ENCODE measurements at regions not wholly inside any gene's neighbourhood (a gene's known extent, or its start where the extent isn't known, plus 50 kb on each side); places are given as distances from the start of the nearest gene placed in this dataset.

DNA sequence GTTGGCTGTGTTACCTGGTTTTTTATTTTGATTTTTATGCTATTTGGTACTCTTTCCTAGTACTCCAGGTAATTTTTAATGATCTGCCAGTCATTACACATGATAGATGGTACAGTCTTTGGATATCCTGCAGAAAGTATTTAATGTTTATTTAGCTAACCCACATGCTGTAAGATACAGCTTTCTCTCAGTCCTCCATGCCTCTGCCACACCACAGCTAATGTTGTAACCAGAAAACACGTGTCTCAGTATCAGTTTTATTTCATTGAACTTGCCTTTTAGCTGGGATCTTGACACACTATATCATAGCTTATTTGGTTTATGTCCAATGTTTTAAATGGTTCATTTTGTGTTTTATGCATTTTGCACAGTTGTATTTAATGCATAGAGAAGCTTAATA, 1648.4 kb downstream of the KCNT2 start:
- Mint-ChIP-seq H3K36me3 (ENCODE audit: low read depth) (no peaks in the 10 kb centered on the region), H3K9me3 (no peaks in the 10 kb centered on the region), H3K4me3 (no peak overlapping the region), H3K4me1 (ENCODE audit: low read depth) (no peaks in the 10 kb centered on the region), H3K27ac (no peak overlapping the region), H3K27me3 (no peaks in the 10 kb centered on the region)
- no peak for DNase-seq
- POLR2A ChIA-PET, result no interaction called here
- CTCF ChIA-PET, result no interaction called here
- intact Hi-C loops (cut with micrococcal nuclease), result no loop called here
- TF ChIP-seq CTCF (IDR thresholded peaks at IDR 0.05), result no peak
- ATAC-seq, result no peak

DNA sequence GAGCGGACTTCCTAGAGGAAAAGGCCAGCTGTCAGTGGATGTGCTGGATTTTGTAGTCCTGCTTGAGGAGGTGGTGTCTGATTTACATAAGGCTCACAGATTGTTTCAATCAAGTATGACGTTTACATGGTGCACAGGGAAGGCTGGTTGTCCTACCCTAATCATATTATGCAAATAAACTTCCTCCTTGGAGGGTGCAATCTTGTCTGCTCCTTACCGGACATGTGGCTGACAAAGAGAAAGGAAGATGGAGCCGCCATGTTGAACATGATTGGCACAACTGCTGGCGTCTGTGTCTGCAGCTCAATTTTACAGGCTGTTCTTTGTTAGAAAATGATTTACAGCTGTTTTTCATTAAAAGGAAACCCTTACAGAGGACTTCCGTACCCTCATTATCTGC, 1656.1 kb downstream of the KCNT2 start:
- Mint-ChIP-seq H3K27me3 (no peaks in the 10 kb centered on the region), H3K27ac (no peak overlapping the region), H3K4me3 (no peak overlapping the region), H3K9me3 (peaks cover 3% of the 10 kb centered on the region), H3K36me3 (ENCODE audit: low read depth) (no peaks in the 10 kb centered on the region), H3K4me1 (ENCODE audit: low read depth) (no peaks in the 10 kb centered on the region)
- no peak for ATAC-seq
- intact Hi-C loops (cut with micrococcal nuclease), result no loop called here
- no peak for TF ChIP-seq CTCF (IDR thresholded peaks at IDR 0.05)
- POLR2A ChIA-PET, result no interaction called here
- DNase-seq, result no peak
- CTCF ChIA-PET, result no interaction called here

- Mint-ChIP-seq H3K4me3 (no peak overlapping the region), H3K27me3 (no peaks in the 10 kb centered on the region), H3K4me1 (ENCODE audit: low read depth) (no peaks in the 10 kb centered on the region), H3K36me3 (ENCODE audit: low read depth) (no peaks in the 10 kb centered on the region), H3K9me3 (peaks cover 3% of the 10 kb centered on the region), H3K27ac (no peak overlapping the region)
- TF ChIP-seq CTCF (IDR thresholded peaks at IDR 0.05), result no peak
- ChIA-PET CTCF (no interaction called here), POLR2A (no interaction called here)
- intact Hi-C loops (cut with micrococcal nuclease), result no loop called here
- ATAC-seq, result no peak
- DNase-seq, result no peak
Measured at GRCh38 chr1:194950584-194950983, 1657.7 kb downstream of the KCNT2 start.

DNA sequence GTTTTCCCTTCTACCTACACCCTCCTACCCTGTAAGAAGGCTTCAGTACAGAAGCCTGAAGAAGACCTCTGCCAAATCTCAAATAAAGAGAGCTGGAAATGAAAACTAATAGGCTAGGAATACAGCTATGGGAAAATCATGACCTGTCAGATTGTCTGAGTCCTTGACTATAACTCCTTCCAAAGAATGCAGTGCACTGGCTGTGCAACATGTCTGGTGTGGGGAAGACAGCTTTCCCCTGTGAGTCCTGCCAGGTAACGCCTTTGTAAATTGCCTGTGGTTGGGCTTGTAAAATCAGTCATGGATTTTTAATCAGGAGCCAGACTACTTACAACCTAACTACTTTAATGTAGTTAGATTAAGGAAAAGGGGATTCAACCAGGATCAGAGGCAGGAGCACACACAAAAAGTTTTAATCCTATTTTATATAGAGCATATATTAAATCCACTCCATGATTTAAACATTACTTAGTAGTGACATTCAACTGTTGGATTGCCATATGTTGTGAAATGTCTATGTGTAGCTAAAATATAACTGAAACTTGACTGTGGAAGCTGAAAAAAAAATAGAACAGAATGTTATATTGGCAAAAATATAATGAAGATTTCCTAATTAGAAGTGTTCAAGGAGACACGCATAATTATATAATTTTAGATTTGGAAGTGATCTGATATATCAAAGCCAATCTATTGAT, 1667.8 kb downstream of the KCNT2 start:
- Mint-ChIP-seq H3K27me3 (no peaks in the 10 kb centered on the region), H3K4me1 (ENCODE audit: low read depth) (no peaks in the 10 kb centered on the region), H3K27ac (no peak overlapping the region), H3K36me3 (ENCODE audit: low read depth) (no peaks in the 10 kb centered on the region), H3K9me3 (no peaks in the 10 kb centered on the region), H3K4me3 (no peak overlapping the region)
- ChIA-PET CTCF (no interaction called here), POLR2A (no interaction called here)
- intact Hi-C loops (cut with micrococcal nuclease), result no loop called here
- ATAC-seq, result no peak
- TF ChIP-seq CTCF (IDR thresholded peaks at IDR 0.05), result no peak
- DNase-seq, result no peak

DNA sequence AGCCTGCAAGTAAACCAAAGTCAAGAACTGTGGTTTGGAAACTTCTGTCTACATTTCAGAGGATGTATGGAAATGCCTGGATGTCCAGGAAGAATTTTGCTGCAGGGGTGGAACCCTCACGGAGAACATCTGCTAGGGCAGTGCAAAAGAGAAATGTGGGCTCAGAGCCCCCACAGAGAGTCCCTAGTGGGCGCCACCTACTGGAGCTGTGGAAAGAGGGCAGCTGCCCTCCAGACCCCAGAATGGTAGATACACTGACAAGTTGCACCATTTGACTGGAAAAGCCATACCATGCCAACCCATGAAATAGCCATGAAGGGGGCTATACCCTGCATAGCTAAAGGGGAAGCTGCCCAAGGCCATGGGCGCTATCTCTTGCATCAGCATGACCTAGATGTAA, 1672.4 kb downstream of the KCNT2 start:
- no peak for DNase-seq
- no peak overlapping the region for H3K4me3 Mint-ChIP-seq
- H3K27ac Mint-ChIP-seq, result no peak overlapping the region
- ChIA-PET CTCF (no interaction called here), POLR2A (no interaction called here)
- ATAC-seq, result no peak
- intact Hi-C loops (cut with micrococcal nuclease), result no loop called here
- no peaks in the 10 kb centered on the region for H3K9me3 Mint-ChIP-seq
- H3K36me3 Mint-ChIP-seq (ENCODE audit: low read depth), result no peaks in the 10 kb centered on the region
- no peaks in the 10 kb centered on the region for H3K27me3 Mint-ChIP-seq
- H3K4me1 Mint-ChIP-seq (ENCODE audit: low read depth), result no peaks in the 10 kb centered on the region
- TF ChIP-seq CTCF (IDR thresholded peaks at IDR 0.05), result no peak
